ENCODE measurements at regions not wholly inside any gene's neighbourhood (a gene's known extent, or its start where the extent isn't known, plus 50 kb on each side); places are given as distances from the start of the nearest gene placed in this dataset.

GRCh38 chr7:91367812-91368578, 103.8 kb downstream of the FZD1 start:
- in situ Hi-C loops (cut with MboI) = no loop called here
- no peaks in the 10 kb centered on the region for H4K20me1 ChIP-seq (replicated peaks; ENCODE audit: control insufficient read depth, insufficient read depth, low read length)
- BruUV-seq (replicated peaks) = no TSS peak
- no peaks in the 10 kb centered on the region for H3K4me1 ChIP-seq (replicated peaks in 1 of 2; ENCODE audit: control insufficient read depth in 2 of 2, insufficient read depth in 2 of 2, low read length in 2 of 2)
- FAIRE-seq (no peak), ATAC-seq (no peak), DNase-seq (ENCODE audit: extremely low read depth in 1 of 4, low spot score in 3 of 4) (no peak)
- POLR2A ChIA-PET = interaction anchor here (1.1 kb wide), 1 partner anchor 9 kb away, joined by 4 read pairs; no protein-coding TSS in a partner anchor
- H3K36me3 ChIP-seq (ENCODE audit: control insufficient read depth, insufficient read depth, low read length) = no peaks in the 10 kb centered on the region
- CTCF ChIA-PET (ENCODE audit: low intra/inter-chr PET ratio) = no interaction called here
- no peak overlapping the region; the same call in 1 of the 2 replicates for H2AFZ ChIP-seq (ENCODE audit: low read depth, low read length)
- H3K9ac ChIP-seq (ENCODE audit: insufficient read depth in 1 of 2, low read depth in 2 of 2, low read length in 2 of 2) = no peak overlapping the region
- no peaks in the 10 kb centered on the region for H3K79me2 ChIP-seq (ENCODE audit: control insufficient read depth, insufficient read depth, low read length)
- H3K9me1 ChIP-seq (ENCODE audit: control insufficient read depth, insufficient read depth, low read length) = no peaks in the 10 kb centered on the region
- no peak overlapping the region for H3K4me2 ChIP-seq (ENCODE audit: insufficient read depth, low read length)
- H3K9me3 ChIP-seq (replicated peaks; ENCODE audit: control insufficient read depth, insufficient read depth, low read depth, low read length) = no peaks in the 10 kb centered on the region
- no peak overlapping the region for H3K27ac ChIP-seq (ENCODE audit: extremely low read depth, low read depth, low read length)
- no peak for TF ChIP-seq SMAD1 (IDR thresholded peaks at IDR 0.05; ENCODE audit: low read depth, low read length, partially characterized antibody)
- TF ChIP-seq CHD1 (IDR thresholded peaks at IDR 0.05; ENCODE audit: low read length) = no peak
- TF ChIP-seq DIDO1 (tag; IDR thresholded peaks at IDR 0.05; ENCODE audit: low read depth) = no peak
- WGBS (ENCODE audit: insufficient coverage, low coverage, missing lambda C conversion rate) = 2% methylated on average over 6 of the region's 6 CpGs
- H3K27me3 ChIP-seq (ENCODE audit: control insufficient read depth in 2 of 2, insufficient read depth in 2 of 2, low read length in 2 of 2) = no peaks in the 10 kb centered on the region; a peak in 1 of 5 replicates
- no peak overlapping the region for H3K4me3 ChIP-seq
- intact Hi-C loops (cut with micrococcal nuclease) = no loop called here

DNA sequence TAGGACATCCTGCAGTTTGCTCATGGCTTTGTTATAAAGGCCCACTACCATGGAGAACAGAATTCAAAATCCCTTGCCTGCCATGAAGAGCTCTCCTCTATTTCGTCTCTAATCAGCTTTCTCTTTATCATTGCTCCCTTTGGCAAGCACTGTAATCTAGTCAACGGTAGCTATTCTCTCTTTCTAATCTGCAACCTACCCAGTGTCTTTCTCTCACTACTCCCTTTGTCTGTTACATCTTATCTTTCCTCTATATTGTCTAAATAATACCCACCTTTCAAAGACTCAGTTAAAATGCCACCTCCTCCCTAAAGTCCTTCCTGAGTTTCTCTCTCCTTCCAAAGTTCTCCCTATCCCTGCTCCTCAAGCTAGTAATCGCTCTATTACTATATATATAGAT, 108.1 kb downstream of the FZD1 start:
- BruUV-seq (replicated peaks) = no TSS peak
- 0% methylated on average over 3 of the region's 3 CpGs for WGBS (ENCODE audit: insufficient coverage, low coverage, missing lambda C conversion rate)
- CTCF ChIA-PET (ENCODE audit: low intra/inter-chr PET ratio) = interaction anchor here (0.7 kb wide), 1 partner anchor 84 kb away, joined by 3 read pairs; no protein-coding TSS in a partner anchor

More for the DNA sequence above, 108.1 kb downstream of the FZD1 start:
- no peaks in the 10 kb centered on the region; a peak in 1 of 5 replicates for H3K27me3 ChIP-seq (ENCODE audit: control insufficient read depth in 2 of 2, insufficient read depth in 2 of 2, low read length in 2 of 2)
- H4K20me1 ChIP-seq (replicated peaks; ENCODE audit: control insufficient read depth, insufficient read depth, low read length) = no peaks in the 10 kb centered on the region
- H3K4me2 ChIP-seq (ENCODE audit: insufficient read depth, low read length) = no peak overlapping the region
- FAIRE-seq = no peak
- H3K4me1 ChIP-seq (replicated peaks in 1 of 2; ENCODE audit: control insufficient read depth in 2 of 2, insufficient read depth in 2 of 2, low read length in 2 of 2) = no peaks in the 10 kb centered on the region
- H3K79me2 ChIP-seq (ENCODE audit: control insufficient read depth, insufficient read depth, low read length) = no peaks in the 10 kb centered on the region
- DNase-seq (ENCODE audit: extremely low read depth in 1 of 4, low spot score in 3 of 4) = no peak
- POLR2A ChIA-PET = interaction anchor here (0.7 kb wide), 1 partner anchor 16 kb away, joined by 3 read pairs; no protein-coding TSS in a partner anchor
- in situ Hi-C loops (cut with MboI) = no loop called here
- intact Hi-C loops (cut with micrococcal nuclease) = no loop called here
- H3K36me3 ChIP-seq (ENCODE audit: control insufficient read depth, insufficient read depth, low read length) = no peaks in the 10 kb centered on the region
- ATAC-seq = no peak
- no peak overlapping the region for H2AFZ ChIP-seq (ENCODE audit: low read depth, low read length)
- no peaks in the 10 kb centered on the region for H3K9me1 ChIP-seq (ENCODE audit: control insufficient read depth, insufficient read depth, low read length)
- no peak for TF ChIP-seq ZBTB7A (IDR thresholded peaks at IDR 0.05; ENCODE audit: borderline replicate concordance, control insufficient read depth, low read depth, low read length)
- TF ChIP-seq POU5F1 (IDR thresholded peaks at IDR 0.05; ENCODE audit: borderline replicate concordance, low read depth, low read length, partially characterized antibody) = no peak
- TF ChIP-seq POLR2B (IDR thresholded peaks at IDR 0.05; ENCODE audit: low read depth, partially characterized antibody) = no peak
- TF ChIP-seq ZNF436 (CRISPR knock-in tag; IDR thresholded peaks at IDR 0.05) = no peak
- TF ChIP-seq, protein P1, sequence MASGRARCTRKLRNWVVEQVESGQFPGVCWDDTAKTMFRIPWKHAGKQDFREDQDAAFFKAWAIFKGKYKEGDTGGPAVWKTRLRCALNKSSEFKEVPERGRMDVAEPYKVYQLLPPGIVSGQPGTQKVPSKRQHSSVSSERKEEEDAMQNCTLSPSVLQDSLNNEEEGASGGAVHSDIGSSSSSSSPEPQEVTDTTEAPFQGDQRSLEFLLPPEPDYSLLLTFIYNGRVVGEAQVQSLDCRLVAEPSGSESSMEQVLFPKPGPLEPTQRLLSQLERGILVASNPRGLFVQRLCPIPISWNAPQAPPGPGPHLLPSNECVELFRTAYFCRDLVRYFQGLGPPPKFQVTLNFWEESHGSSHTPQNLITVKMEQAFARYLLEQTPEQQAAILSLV (tag; IDR thresholded peaks at IDR 0.05) = no peak
- no peak for TF ChIP-seq ZBTB8A (IDR thresholded peaks at IDR 0.05; ENCODE audit: partially characterized antibody)
- TF ChIP-seq ZNF79 (CRISPR knock-in tag; IDR thresholded peaks at IDR 0.05; ENCODE audit: low read depth) = no peak
- H3K9me3 ChIP-seq (replicated peaks; ENCODE audit: control insufficient read depth, insufficient read depth, low read depth, low read length) = no peaks in the 10 kb centered on the region
- no peak overlapping the region for H3K27ac ChIP-seq (ENCODE audit: extremely low read depth, low read depth, low read length)
- no peak overlapping the region for H3K4me3 ChIP-seq
- no peak overlapping the region for H3K9ac ChIP-seq (ENCODE audit: insufficient read depth in 1 of 2, low read depth in 2 of 2, low read length in 2 of 2)
